Mesenchymal stem cell (in vitro differentiated cells and primary cell): ENCODE measurements at regions not wholly inside any gene's neighbourhood (a gene's known extent, or its start where the extent isn't known, plus 50 kb on each side); places are given as distances from the start of the nearest gene placed in this dataset.

ENCODE experiments used
- DNase-seq: peaks from one replicate; pipeline ENCODE4 v3.0.0-alpha.2; 2013
- H2AFZ ChIP-seq: one replicate; pipeline ENCODE4 v1.6.1; 2013; ENCODE audit warnings: low read depth, mild to moderate bottlenecking, control low read depth, inconsistent platforms, low read length, moderate library complexity
- H2AK5ac ChIP-seq: 2 replicates; pipeline ENCODE4 v1.6.1; 2013; ENCODE audit warnings: low read length, moderate library complexity, mild to moderate bottlenecking, inconsistent platforms; ENCODE audit not compliant: severe bottlenecking
- H2BK120ac ChIP-seq: one replicate; pipeline ENCODE4 v1.6.1; 2013; ENCODE audit warnings: low read depth, mild to moderate bottlenecking, inconsistent platforms, low read length, moderate library complexity
- H2BK12ac ChIP-seq, 2 experiments: one replicate each; pipeline ENCODE4 v1.6.1; 2013; ENCODE audit warnings: inconsistent platforms in 2 of 2, low read length in 2 of 2, mild to moderate bottlenecking in 2 of 2, moderate library complexity in 2 of 2, control low read depth in 1 of 2
- H2BK15ac ChIP-seq: one replicate; pipeline ENCODE4 v1.6.1; 2013; ENCODE audit warnings: mild to moderate bottlenecking, low read depth, inconsistent platforms; ENCODE audit not compliant: poor library complexity, severe bottlenecking
- H2BK5ac ChIP-seq: 2 replicates; pipeline ENCODE4 v1.6.1; 2013; ENCODE audit warnings: low read depth, mild to moderate bottlenecking, low read length, control low read depth, inconsistent platforms; ENCODE audit not compliant: poor library complexity, severe bottlenecking
- H3K14ac ChIP-seq, 2 experiments: one replicate each; pipeline ENCODE4 v1.6.1; 2013; ENCODE audit warnings: inconsistent platforms in 2 of 2, low read length in 2 of 2, control low read depth in 1 of 2, mild to moderate bottlenecking in 1 of 2, moderate library complexity in 1 of 2
- H3K18ac ChIP-seq, 2 experiments: one replicate each; pipeline ENCODE4 v1.6.1; 2013; ENCODE audit warnings: inconsistent platforms in 2 of 2, low read length in 2 of 2, control low read depth in 1 of 2, low read depth in 1 of 2, mild to moderate bottlenecking in 1 of 2
- H3K23ac ChIP-seq, 2 experiments: one replicate each; pipeline ENCODE4 v1.6.1; 2013; ENCODE audit warnings: inconsistent platforms in 2 of 2, low read length in 2 of 2, mild to moderate bottlenecking in 2 of 2, moderate library complexity in 2 of 2, control low read depth in 1 of 2
- H3K27ac ChIP-seq: 2 replicates; pipeline ENCODE4 v1.5.1; 2013; ENCODE audit warnings: mild to moderate bottlenecking, moderate library complexity, low read length, control low read depth, inconsistent platforms; ENCODE audit not compliant: poor library complexity, severe bottlenecking
- H3K27me3 ChIP-seq, 2 experiments: 2 replicates each; pipeline versions ENCODE4 v1.6.1 to v1.7.0; 2013; ENCODE audit warnings: low read length in 2 of 2, mild to moderate bottlenecking in 2 of 2, moderate library complexity in 2 of 2, control low read depth in 1 of 2, inconsistent platforms in 1 of 2; ENCODE audit not compliant: control insufficient read depth in 1 of 2, insufficient read depth in 1 of 2
- H3K36me3 ChIP-seq, 2 experiments: 2 replicates each; pipeline versions ENCODE4 v1.6.1 to v1.7.0; 2013; ENCODE audit warnings: low read length in 2 of 2, control low read depth in 1 of 2, inconsistent platforms in 1 of 2, low read depth in 1 of 2, mild to moderate bottlenecking in 1 of 2; ENCODE audit not compliant: insufficient read depth in 2 of 2, control insufficient read depth in 1 of 2
- H3K4ac ChIP-seq, 2 experiments: one replicate each; pipeline ENCODE4 v1.6.1; 2013; ENCODE audit warnings: inconsistent platforms in 2 of 2, low read length in 2 of 2, mild to moderate bottlenecking in 2 of 2, moderate library complexity in 2 of 2, control low read depth in 1 of 2, low read depth in 1 of 2
- H3K4me1 ChIP-seq: 2 replicates; pipeline ENCODE4 v1.6.1; 2013; ENCODE audit warnings: low read depth, low read length, control low read depth; ENCODE audit not compliant: control insufficient read depth, insufficient read depth
- H3K4me2 ChIP-seq: 2 replicates; pipeline ENCODE4 v1.6.1; 2013; ENCODE audit warnings: low read length, mild to moderate bottlenecking, inconsistent platforms; ENCODE audit not compliant: poor library complexity, severe bottlenecking
- H3K4me3 ChIP-seq, 2 experiments: 2 replicates each; pipeline versions ENCODE4 v1.5.1 to v1.7.0; 2013; ENCODE audit warnings: low read length in 2 of 2, mild to moderate bottlenecking in 2 of 2, control low read depth in 1 of 2, low read depth in 1 of 2; ENCODE audit not compliant: insufficient read depth in 1 of 2
- H3K79me1 ChIP-seq: replicated peaks from 2 replicates; pipeline ENCODE4 v1.6.1; 2013; ENCODE audit warnings: mild to moderate bottlenecking, control low read depth, low read length, inconsistent platforms; ENCODE audit not compliant: poor library complexity, severe bottlenecking
- H3K9ac ChIP-seq: 2 replicates; pipeline ENCODE4 v1.7.0; 2013; ENCODE audit warnings: mild to moderate bottlenecking, low read length, moderate library complexity
- H3K9me3 ChIP-seq: 2 replicates; pipeline ENCODE4 v1.7.0; 2013; ENCODE audit warnings: mild to moderate bottlenecking, low read length; ENCODE audit not compliant: control insufficient read depth
- H4K8ac ChIP-seq: one replicate; pipeline ENCODE4 v1.6.1; 2013; ENCODE audit warnings: inconsistent platforms, mild to moderate bottlenecking, low read length, moderate library complexity
- H4K91ac ChIP-seq: one replicate; pipeline ENCODE4 v1.6.1; 2013; ENCODE audit warnings: mild to moderate bottlenecking, low read length, inconsistent platforms
- WGBS: methylation state at CpG from one replicate; pipeline ENCODE4 v1.1.7; 2013; ENCODE audit warnings: mixed read lengths; 5-methylcytosine and 5-hydroxymethylcytosine counted together

DNA sequence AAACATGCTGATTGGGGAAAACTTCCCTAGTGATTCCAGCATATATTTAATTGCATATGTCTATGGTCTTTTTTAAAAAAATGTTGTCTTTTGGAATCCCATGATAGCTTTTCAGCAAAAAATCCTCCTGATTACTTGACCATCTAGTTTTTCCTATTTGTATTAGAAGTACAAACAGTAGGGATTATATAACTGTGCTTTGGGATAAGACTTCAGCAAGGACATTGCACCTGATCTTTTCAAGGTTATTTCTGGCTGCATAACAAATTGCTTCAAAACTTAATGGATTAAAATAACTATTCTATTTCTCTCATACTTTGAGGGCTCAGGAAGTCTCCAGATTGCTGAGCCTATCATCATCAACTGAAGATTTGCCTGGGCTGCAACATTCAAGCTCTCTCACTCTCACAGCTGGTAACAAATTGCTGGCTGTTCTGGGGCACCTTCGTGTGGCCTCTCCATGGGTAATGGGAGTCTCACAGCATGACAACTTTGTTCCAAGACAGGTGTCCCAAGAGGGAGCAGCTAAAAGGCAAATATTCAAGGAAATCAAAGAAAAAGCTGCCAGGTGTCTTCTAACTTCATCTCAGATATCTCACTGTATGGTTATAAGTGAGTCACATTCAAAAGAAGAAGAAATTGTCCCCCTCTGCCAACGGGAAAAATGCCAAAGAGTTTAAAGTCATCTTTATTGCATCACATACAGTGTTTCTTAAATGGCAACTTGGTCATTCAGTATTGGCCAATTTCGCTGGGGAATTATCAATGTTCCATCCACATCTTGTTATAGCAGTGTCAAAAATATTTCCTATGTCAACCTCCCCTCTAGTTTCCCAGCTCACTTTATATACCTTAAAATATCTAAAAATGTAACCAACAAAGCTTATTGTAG is 644.5 kb upstream of the GRM7 start:
- H3K18ac ChIP-seq = no peak overlapping the region
- H2BK12ac ChIP-seq = no peak overlapping the region
- WGBS = 54% methylated on average over 3 of the region's 3 CpGs
- H3K4me1 ChIP-seq = no peaks in the 10 kb centered on the region
- no peak overlapping the region for H2AK5ac ChIP-seq
- H3K27me3 ChIP-seq = no peaks in the 10 kb centered on the region
- H2AFZ ChIP-seq = no peak overlapping the region
- no peak overlapping the region for H3K4me3 ChIP-seq
- H2BK5ac ChIP-seq = no peak overlapping the region
- H3K14ac ChIP-seq = no peak overlapping the region
- H3K36me3 ChIP-seq = no peaks in the 10 kb centered on the region
- H3K4me2 ChIP-seq = no peak overlapping the region
- no peak overlapping the region for H2BK15ac ChIP-seq
- H3K9me3 ChIP-seq = peaks cover 8% of the 10 kb centered on the region
- no peak overlapping the region for H3K23ac ChIP-seq
- no peak overlapping the region for H4K91ac ChIP-seq
- H3K79me1 ChIP-seq = no peaks in the 10 kb centered on the region
- H3K9ac ChIP-seq = no peak overlapping the region
- no peak for DNase-seq
- no peak overlapping the region for H2BK120ac ChIP-seq
- H3K27ac ChIP-seq = no peak overlapping the region
- no peak overlapping the region for H3K4ac ChIP-seq
- no peak overlapping the region for H4K8ac ChIP-seq

DNA sequence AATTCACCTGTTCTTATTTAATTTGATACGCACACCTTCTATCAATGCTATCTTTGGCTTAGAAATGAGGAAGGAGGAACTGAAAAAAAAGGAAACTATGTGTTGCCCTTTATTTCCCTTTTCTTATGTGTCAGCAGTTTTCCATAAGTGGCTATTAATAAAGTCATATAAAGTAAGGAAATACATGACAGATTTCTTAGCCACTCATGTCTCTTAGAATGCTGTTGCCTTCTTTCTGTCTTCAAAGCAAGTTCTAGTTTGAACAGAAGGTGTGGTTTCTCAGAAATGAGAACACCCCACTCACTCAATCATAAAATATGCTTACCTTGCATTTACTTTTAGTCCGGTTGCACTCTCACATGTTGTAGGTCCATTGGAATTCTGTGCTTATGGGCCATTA is 640.5 kb upstream of the GRM7 start:
- H4K8ac ChIP-seq = no peak overlapping the region
- DNase-seq = no peak
- H3K9me3 ChIP-seq = peaks cover 14% of the 10 kb centered on the region
- H3K23ac ChIP-seq = no peak overlapping the region
- no peak overlapping the region for H2BK5ac ChIP-seq
- no peak overlapping the region for H3K27ac ChIP-seq
- no peak overlapping the region for H3K4me3 ChIP-seq
- no peak overlapping the region for H2BK12ac ChIP-seq
- no peak overlapping the region for H4K91ac ChIP-seq
- no peak overlapping the region for H3K4ac ChIP-seq
- no peak overlapping the region for H2BK120ac ChIP-seq
- H3K14ac ChIP-seq = no peak overlapping the region
- H3K4me1 ChIP-seq = no peaks in the 10 kb centered on the region
- no peak overlapping the region for H3K18ac ChIP-seq
- H2AFZ ChIP-seq = no peak overlapping the region
- no peak overlapping the region for H3K4me2 ChIP-seq
- no peaks in the 10 kb centered on the region for H3K36me3 ChIP-seq
- H2AK5ac ChIP-seq = no peak overlapping the region
- no peak overlapping the region for H3K9ac ChIP-seq
- H3K27me3 ChIP-seq = no peaks in the 10 kb centered on the region
- no peak overlapping the region for H2BK15ac ChIP-seq
- no CpG with 5 or more reads among the region's 2 CpGs for WGBS
- H3K79me1 ChIP-seq = no peaks in the 10 kb centered on the region

DNA sequence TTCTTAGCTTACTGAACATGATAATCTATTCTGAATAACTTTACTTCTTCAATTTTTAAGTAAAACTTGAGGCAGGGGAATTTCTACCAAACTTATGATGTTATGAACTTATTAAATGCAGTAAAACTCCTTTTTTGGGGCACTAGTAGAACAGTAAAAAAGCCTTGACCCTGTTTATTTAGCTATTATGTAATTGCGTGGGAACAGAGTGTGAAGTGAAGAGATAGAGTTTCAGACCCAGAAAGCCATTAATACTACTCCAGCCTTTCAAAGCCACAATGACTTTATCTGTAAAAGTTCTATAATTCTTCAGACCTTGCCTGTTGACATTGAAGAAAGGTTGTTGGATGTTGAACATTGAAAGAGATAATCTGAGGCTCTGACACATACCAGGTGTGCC is 638.8 kb upstream of the GRM7 start:
- H2BK12ac ChIP-seq = no peak overlapping the region
- no peak overlapping the region for H2BK15ac ChIP-seq
- no peak overlapping the region for H2AK5ac ChIP-seq

DNA sequence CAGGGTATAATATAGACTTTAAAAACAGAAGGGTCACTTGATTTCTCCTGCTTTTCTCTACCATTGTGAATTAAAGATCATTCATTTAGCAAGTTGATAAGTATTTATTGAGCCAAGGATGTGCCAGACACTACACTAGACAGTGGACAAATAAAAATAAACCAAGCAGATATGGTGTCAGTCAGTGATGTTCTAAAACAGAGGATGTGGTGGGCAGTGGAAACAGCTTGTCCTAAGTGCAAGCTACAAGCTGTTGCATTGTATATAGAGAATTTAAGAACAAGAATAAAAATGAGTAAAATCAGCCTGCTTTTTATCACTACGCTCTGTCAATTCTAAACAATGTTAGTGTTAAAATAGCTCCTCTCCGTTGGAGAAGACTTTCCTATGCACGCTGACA is 637.3 kb upstream of the GRM7 start:
- 77% methylated on average over 2 of the region's 3 CpGs for WGBS
- Histone ChIP-seq H3K36me3 (no peaks in the 10 kb centered on the region), H4K91ac (no peak overlapping the region)

More for the DNA sequence above, 638.8 kb upstream of the GRM7 start:
- no peaks in the 10 kb centered on the region for H3K79me1 ChIP-seq
- H4K91ac ChIP-seq = no peak overlapping the region
- H3K4me1 ChIP-seq = no peaks in the 10 kb centered on the region
- no peak for DNase-seq
- H2BK120ac ChIP-seq = no peak overlapping the region
- H3K27me3 ChIP-seq = no peaks in the 10 kb centered on the region
- H3K9ac ChIP-seq = no peak overlapping the region
- H4K8ac ChIP-seq = no peak overlapping the region
- no peak overlapping the region for H3K27ac ChIP-seq
- peaks cover 6% of the 10 kb centered on the region for H3K9me3 ChIP-seq
- no peak overlapping the region for H3K4ac ChIP-seq
- no CpG with 5 or more reads among the region's 1 CpG for WGBS
- no peaks in the 10 kb centered on the region for H3K36me3 ChIP-seq
- no peak overlapping the region for H2AFZ ChIP-seq
- no peak overlapping the region for H3K14ac ChIP-seq
- no peak overlapping the region for H3K4me2 ChIP-seq
- no peak overlapping the region for H2BK5ac ChIP-seq
- no peak overlapping the region for H3K18ac ChIP-seq
- H3K23ac ChIP-seq = no peak overlapping the region
- no peak overlapping the region for H3K4me3 ChIP-seq

More for the DNA sequence above, 637.3 kb upstream of the GRM7 start:
- H3K4me3 ChIP-seq = no peak overlapping the region
- H3K79me1 ChIP-seq = no peaks in the 10 kb centered on the region
- no peak overlapping the region for H4K8ac ChIP-seq
- H3K14ac ChIP-seq = no peak overlapping the region
- H3K27ac ChIP-seq = no peak overlapping the region
- DNase-seq = no peak
- H3K4me2 ChIP-seq = no peak overlapping the region
- H3K23ac ChIP-seq = no peak overlapping the region
- no peaks in the 10 kb centered on the region for H3K27me3 ChIP-seq
- H3K4ac ChIP-seq = no peak overlapping the region
- H2BK120ac ChIP-seq = no peak overlapping the region
- no peaks in the 10 kb centered on the region for H3K4me1 ChIP-seq
- no peak overlapping the region for H2BK15ac ChIP-seq
- no peak overlapping the region for H2BK5ac ChIP-seq
- no peak overlapping the region for H2AK5ac ChIP-seq
- no peak overlapping the region for H2BK12ac ChIP-seq
- H3K9ac ChIP-seq = no peak overlapping the region
- peaks cover 6% of the 10 kb centered on the region for H3K9me3 ChIP-seq
- H3K18ac ChIP-seq = no peak overlapping the region
- no peak overlapping the region for H2AFZ ChIP-seq
